CD4-positive, alpha-beta T cell treated with Interleukin-15 for 1 hour (primary cell): ENCODE measurements at regions not wholly inside any gene's neighbourhood (a gene's known extent, or its start where the extent isn't known, plus 50 kb on each side); places are given as distances from the start of the nearest gene placed in this dataset.

Source experiments
- DNase-seq: peaks from one replicate; pipeline ENCODE4 v3.0.0-alpha.2; 2020

DNA sequence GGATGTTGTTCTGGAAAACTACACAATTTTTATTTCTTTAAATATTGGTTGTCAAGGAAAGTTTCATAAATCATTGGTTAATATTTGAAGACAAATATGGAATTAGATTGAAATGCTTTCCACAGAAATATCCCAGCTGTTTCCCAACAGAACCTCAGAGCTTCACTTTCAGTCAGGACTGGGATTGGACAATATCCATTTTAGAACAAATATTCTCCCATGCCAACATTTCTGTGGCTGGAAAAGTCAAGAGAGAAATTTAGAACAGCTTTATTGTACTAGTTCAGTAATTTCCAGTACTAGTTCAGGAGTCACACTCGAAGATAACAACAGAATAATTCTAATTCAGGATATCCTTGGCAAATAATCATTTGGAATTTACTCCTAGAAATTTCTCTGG lies 116.1 kb upstream of the TUT7 start:
- DNase-seq: no peak

DNA sequence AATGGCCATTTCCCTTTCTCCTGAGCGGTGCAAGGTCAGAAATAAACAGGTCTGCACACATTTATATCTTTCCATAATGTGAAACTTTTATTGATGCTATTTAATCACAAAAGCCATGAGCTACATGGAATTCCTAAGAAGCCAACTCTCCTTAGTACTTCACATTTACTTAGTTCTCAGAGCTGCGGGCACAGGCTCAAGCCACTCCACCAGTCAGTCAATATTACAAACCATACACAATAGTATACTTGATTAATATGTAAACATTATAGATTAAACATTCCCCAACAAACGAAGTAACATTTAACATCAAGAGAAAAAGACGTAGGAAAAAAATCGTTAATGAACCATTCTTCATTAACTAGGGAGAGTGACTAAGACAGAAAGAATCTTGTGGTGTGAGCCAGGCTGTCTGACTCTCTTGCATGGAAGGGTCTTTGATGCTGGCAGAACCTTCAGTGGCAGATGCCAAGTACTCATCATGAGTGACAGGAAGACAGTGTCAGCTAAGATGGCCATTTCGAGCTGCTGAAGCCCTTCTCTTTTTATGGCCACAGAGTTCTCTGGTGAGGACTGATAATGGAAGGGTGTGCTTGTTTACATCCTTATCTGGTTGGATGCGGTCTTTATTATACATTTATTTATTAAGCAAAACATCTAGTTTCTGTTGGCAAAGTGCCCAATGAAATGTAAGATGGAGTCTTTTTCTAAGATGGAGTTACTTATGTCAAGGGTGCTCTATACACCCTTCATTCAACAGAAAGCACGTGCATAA lies 115.5 kb upstream of the TUT7 start:
- no peak for DNase-seq

DNA sequence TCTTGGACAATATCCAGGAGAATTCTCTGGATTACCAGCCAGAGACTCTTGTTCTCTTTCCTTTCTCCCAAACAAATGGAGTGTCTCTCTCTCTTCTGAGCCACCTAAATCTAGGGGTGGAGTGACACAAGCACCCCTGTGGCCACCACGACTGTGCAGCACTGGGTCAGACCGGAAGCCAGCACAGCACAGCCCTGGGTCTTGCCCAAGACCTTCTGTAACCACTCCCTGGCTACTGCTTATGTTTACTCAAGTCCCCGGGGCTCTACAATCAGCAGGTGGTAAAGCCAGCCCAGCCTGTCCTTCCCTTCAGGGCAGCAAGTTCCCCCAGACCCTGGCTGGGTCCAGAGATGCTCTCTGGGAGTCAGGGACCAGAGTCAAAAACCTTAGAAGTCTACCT lies 110.0 kb upstream of the TUT7 start:
- no peak for DNase-seq

DNA sequence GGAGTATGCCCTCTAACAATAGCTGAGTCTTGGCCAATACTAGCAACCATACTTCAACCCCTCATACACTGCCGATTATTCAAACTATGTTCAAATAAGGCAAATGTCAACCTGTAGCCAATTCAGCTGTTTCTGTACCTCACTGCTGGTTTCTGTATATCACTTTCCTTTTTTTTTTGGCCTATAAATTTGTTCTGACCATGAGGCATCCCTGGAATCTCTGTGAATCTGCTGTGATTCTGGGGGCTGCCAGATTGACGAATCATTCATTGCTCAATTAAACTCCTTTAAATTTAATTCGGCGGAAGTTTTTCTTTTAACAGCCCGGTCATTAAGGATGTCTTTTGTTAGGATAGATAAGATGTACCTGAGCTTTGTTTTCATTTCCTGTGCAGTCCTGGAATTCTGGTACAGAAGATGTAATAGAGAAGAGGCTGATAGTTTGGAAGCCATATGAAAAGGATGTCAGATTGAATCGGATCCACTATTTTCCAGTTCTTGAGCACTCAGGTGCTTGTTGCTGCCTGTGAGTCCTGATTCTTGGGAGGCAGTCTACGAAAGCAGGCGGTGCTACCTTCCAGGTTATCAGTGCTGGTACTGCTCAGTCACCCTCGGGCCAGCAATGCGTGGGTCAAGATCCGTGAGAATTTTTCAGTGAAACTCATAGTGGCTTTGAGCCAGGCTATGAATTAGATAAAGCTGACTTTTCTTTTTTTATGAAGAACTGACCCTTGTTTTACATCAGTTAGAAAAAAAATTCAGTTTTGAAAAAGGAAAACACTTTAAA lies 106.2 kb upstream of the TUT7 start:
- no peak for DNase-seq

DNA sequence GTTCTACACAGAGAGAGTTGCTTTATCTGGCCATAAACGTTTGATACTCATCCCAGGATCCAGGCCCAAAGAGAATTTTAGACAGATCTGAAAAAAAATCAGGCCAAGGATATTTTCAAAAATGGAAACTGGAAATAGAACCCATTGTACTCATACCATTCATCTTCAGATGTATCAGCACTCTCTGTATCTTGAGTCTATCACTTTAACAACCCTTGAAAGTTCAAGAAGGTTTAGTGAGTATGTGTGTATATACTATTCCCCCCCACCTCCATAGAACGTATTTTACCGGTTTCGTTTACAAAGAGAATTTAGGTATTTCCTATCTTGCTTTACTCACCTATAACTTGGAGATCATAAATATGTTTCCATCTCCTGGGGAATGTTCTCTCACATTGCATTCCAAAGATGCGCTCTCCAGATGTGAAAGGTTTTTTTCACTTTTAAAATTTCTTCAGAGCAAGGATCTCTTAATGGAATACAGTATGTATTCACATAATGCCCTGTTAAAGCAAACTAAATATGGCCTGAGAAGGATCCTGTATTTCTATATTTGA lies 105.5 kb upstream of the TUT7 start:
- no peak for DNase-seq

DNA sequence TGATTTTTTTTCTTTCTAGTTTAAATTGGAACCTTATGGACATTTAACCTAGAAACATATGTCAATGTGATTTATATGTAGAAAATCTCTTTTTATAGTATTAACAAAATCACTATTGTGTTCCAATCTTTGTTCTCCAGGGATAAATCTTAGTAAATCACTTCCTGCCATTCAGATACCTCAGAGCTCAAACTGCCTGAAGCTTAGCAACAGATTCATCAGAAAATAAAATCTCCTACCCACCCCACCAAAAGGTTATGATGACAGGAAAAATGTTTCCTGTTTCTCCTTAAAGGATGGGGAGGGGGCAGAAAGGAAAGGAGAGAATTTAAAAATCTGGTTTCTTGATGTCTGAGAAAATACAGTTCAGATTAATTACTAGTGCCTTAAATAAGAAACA lies 105.0 kb upstream of the TUT7 start:
- DNase-seq: no peak

DNA sequence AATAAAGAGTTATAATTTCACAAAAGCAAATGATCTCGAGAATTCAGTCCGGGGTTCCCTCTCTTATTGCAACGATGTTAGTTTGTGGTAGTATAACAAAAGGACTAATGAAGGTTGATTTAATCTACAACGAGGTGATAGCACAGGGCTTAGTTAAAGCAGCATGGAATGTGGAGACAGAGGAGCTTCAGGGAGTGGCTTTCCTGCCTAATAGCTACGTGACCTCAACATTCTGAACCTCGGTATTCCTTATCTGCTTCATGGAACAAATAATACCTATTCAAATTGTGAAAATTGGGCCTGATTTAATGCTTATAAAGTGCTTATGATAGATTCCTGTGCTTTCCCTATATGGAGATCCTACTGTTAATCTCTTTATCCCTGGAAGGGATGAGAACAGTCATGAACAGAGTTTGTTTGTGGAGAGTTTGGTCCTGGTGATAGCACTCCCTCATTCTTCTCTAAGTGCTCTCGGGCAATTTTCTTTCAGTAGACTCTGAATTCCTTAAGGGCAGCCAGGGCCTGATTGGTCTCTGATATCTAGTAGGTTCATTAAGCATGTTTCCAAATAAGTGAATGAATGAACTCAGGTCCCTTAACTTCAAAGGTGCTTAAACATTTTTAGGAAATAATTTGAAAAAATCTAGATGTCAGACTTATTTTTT lies 104.1 kb upstream of the TUT7 start:
- DNase-seq: no peak

DNA sequence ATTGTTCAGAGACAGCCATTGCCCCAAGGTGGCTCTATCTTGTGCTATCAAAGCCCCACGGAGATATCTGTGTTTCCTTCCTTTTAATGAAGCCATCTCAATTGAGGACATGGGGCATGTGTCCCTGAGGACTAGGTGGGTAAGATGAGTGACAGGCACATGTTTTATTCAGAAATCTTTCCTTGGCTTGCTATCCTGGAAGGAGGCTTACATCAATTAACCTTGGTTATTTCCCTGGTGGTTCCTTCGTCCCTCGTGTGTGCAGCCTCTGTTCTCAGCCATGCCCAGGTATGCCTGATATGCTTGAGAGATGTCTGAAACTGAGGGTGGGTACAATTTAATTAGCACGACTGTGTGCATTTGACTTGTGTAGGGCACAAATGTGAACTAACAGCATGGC lies 102.2 kb upstream of the TUT7 start:
- no peak for DNase-seq

DNA sequence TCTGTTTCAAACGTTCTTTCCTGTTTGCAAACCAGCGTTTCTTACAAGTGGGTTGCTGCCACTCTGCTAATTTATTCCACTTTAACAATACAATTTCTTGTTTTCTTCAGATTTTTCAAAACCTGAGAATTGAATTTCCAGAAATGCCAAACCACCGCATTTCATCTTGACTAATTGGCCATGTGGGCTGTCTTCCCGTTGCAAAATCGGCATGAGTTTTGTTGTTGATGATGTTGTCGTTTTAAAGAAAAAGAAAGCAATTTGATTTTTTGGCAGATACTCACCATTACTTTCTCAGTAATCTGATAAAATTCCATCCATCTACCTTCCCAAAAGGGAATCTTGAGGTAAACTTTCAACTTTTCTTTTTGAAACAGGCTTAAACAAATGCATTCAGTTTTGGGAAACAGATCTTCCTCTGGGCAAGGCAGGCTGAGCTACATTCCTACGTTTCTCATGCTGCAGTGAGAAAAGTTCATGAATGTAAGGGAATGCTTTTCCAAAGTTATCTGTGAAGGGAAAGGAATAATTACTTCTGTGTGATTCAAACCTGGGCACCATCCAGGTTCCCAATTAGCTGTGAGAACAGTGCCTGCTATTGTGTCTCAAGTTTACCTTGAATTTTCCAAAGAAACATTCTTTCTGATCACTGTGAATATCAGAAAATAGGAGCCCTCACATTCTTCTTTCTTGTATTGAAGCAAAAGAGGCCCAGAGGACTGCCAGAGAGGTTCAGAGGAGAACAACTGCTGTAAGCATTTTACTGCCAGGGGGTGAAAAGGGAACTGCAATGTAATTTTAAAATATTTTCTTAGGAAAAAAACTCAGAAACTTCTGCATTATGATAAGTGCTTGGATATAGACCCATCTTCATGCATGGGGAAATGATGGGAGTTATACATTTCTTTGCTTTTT lies 100.7 kb upstream of the TUT7 start:
- DNase-seq: no peak

DNA sequence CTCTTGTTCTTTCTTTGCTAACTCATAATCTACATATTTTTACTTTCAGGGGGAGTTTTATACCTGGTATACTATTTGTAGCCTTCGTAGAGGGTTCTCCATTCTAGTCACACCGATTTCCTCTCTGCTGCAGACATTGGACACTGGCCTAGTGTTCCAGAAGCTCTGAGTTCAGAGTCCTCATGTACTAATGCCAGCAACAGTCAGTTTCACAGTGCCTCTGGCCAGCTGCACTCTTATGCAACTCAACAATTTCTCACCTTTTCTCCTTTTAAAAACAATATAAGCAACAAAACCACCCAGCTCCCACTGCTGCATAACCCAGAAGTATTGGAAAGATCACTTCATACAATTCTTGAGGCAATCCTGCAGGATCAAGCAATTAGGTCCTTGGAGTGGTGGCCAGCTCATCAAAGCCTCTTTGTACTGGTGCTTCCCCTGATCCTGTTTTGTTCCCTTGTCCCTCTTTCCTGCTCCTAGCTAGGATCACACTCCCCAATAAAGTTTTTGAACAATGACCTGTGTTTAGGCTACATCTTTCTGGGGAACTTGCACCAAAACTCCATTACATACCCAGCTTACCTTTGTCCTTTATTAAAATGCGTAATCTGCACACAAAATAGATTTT lies 98.1 kb upstream of the TUT7 start:
- DNase-seq: no peak

DNA sequence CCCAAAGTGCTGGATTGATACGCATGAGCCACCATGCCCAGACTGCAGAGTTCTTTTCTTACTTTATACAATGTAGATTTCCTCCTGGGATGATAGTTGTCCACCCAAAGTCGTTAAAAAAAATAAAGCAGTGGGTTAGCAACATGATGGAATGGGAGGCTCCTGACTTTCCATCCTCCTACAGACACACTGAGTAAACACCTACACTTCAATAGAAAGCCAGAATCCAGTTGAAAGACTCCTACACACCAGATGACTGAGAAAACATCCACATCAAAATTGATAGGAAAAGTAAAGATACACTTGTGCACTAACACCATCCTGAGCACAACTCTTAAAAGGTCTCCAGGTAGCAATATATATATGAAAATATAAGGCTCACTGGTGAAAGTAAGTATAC lies 95.0 kb upstream of the TUT7 start:
- DNase-seq: no peak

DNA sequence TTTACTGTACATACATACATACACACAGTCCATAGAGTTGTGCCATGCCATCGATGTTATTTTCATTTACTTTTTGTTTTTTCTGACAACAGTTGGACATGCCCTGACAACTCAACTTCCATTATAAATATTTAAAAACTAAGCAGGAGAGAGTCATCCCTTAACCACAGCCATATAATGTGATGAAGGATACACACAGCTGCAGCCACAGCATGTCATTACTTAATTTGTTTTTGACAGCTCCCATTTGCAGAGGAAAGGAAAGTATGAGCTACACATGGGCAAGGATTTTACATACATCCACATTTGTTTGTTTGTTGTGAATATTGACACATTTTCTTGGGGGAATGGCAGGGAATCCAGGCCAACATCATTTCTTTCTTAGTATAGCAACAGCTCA lies 91.5 kb upstream of the TUT7 start:
- DNase-seq: no peak

DNA sequence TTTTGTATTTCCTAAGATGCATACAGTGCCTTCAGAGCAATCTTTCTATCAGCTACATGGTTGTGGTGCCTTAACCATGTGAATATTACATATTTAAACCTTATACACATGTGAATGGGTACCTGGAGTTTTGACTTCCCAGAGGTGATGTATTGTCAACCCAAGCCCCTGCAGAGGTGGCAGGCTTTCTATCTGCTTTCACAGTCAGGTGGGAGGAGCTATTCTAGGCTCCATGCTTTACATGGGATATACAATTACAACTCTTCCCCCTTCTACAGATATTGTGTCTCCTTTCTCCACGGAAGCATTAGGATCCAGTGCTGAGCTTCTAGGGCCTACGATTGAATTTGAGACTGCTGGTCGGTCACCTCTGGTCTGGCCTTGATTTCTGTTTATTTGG lies 89.8 kb upstream of the TUT7 start:
- DNase-seq: no peak

DNA sequence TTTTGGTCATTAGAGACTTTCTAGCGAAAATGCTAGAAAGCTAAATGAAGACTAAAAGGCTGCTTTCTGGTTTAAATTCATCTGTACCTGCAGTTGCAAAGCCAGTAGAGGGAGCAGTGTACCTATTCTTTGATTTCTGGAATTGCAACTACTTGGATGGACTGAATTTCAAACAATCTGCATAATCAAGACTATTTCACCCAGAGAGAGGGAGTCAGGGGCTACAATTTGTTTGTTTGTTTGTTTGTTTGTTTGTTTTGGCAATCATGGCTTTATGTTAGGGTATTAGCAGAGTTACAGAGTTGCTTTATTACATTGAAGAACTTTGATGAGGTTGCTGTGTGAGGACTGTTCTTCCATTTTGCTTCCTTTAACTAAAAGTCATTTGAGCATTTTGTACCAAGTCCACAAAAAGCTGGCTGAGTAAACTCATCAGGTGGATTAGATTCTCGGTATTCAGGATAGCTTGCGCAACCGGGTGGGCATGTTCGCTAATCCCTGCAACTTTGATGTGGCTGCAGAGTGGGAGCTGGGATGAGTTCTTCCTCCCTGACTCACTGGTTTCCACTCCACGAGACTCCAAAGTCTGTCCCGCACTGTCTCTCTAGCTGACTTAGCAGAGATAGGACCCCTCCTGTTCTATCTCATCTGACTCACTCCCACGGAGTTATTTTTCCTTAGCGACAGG lies 80.0 kb upstream of the TUT7 start:
- DNase-seq: no peak

DNA sequence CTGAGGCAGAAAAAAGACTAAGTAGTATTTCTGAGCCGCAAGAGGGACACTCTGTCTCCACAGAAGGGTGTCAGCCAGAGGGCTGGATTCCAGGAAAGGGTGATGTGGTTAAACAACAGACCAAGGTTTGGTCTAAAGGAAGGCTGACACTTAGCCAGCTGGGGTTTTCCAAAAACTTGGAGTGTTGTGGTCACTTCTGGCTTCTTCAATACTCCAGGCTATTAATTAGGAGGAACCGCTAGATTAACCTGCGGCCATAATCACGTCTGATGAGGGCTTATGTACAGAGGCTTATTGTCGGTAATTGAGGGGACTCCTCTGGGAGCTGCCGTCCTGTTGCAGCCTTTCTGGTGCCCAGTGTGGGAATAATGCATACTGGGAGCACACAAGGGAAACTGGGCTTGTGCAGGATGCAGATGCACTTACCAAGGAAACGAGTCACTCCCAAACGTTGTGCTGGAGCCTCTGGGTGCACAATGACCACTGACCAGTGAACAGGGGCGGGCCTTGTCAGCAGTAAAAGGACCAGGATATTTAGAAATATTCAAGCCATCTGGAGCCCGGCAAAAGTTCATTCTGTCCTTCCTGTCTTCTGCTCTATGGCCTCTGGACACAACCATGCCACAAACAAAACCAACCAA lies 70.2 kb upstream of the TUT7 start:
- no peak for DNase-seq

DNA sequence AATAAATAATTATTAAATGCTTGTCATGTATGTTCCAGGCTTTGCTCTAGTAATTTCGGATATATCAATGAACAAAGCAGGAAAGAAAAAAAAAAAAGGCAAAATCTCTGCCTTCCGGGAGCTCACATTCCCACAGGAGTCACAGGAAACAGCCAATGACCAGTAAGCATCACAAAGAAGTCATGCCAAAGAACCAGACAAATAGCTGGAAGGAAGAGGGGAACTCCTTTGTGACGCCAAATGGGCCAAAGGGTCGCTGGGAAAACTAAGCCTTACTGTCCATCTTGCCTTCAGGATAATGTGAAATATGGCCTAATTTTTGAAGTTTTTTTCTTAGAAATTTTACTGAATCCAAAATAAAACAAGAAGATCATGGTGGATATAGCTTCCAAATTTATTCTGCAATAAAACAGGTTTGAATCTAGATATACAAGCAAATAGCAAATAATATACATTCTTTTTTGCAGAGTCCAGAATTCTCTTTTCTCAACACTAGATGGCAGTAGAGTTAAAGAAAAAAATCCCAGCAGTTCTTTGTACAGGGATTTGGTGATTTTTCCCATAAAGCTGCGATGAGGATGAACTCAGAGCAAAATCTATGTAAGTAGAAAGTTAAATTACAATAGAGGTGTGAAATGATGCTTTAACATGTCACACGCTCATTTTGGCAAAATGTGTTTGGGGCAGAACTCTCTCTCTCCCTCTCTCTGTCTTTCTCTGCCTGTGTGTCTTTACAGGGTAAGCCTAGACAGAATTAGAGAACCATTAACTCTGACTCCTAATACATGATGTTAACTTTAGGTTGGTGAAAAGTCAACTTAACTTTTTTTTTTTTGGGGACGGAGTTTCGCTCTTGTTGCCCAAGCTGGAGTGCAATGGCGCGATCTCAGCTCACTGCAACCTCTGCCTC lies 60.0 kb upstream of the TUT7 start:
- DNase-seq: no peak

DNA sequence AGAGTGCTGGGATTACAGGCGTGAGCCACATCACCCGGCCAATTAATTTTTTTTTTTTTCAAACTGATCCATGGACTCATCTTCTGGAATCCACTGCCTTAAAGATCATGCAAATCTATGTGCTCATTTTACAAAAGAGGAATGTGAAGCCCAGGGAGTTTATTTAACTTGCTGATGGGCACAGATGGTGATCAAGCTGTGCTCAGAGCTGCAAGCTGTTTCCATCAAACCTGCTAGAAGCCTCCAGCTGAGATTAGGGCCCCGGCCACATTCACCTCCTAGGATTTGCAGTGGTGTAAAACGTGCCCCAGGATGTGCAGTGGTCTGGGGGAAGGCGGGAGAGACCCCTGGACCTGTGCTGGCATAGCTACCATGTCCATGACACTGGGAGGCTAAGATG lies 56.1 kb upstream of the TUT7 start:
- DNase-seq: no peak

DNA sequence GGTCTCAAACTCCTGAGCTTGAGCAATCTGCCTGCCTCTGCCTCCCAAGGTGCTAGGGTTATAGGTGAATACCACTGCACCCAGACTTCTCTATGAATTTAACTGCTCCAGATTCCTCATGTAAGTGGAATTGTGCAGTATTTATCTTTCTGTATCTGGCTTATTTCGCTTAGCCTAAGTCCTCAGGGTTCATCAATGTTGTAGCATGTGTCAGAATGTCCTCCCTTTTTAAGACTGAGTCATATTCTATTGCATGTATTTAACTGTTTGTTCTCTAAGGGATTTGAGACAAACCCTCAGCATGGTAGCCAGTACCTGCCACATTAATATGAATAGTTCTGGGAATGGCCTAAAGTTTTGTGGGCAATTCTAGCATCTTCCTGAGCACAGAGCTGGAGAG lies 53.9 kb upstream of the TUT7 start:
- DNase-seq: no peak

DNA sequence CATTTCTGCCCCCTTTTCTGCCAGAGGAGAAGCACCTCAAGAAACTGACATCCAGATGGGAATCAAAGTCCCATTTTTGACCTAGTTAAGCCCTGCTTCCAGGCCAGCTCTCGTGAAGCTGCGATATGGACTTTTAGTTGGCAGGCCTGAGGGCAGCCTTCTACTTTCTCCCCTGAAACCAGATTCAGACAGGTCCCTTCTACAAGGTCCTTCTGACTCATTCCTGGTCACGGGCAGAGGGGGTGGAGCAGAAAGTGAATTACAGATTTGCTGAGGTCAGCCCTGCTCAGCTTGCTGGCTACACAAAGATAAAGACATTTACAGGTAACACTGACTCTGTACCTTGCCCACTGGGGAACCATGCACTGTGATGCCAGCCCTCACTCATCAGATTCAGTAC lies 52.8 kb upstream of the TUT7 start:
- DNase-seq: no peak

DNA sequence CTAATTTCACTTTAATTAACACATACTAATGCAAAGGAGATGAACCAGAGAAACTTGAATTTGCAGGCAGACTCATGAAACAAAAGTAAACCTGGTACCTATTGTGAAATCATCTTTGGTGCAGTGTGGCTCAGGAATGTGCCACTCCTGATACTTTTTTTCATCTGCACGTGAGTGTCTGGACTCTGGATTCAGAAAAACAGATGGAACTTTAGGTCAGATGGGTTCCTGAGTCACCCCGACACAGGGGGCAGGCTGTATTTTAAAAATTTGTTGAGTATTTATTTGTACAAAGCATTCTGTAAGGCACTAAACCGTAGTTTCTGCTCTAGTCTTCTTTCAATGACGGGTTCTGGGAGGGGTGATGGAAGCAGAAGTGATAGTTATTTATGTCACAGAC lies 52.2 kb upstream of the TUT7 start:
- no peak for DNase-seq
